ENCODE measurements at regions not wholly inside any gene's neighbourhood (a gene's known extent, or its start where the extent isn't known, plus 50 kb on each side); places are given as distances from the start of the nearest gene placed in this dataset.

GRCh38 chr4:97197106-97197505, 946.2 kb downstream of the STPG2 start:
- TF ChIP-seq CTCF (IDR thresholded peaks at IDR 0.05) (no peak), POLR2A (IDR thresholded peaks at IDR 0.05) (no peak)
